ENCODE measurements at regions not wholly inside any gene's neighbourhood (a gene's known extent, or its start where the extent isn't known, plus 50 kb on each side); places are given as distances from the start of the nearest gene placed in this dataset.

- H3K4me3 Mint-ChIP-seq (ENCODE audit: unreplicated experiment): no peak overlapping the region
- H3K27me3 Mint-ChIP-seq (ENCODE audit: unreplicated experiment): peaks cover 13% of the 10 kb centered on the region
- no peaks in the 10 kb centered on the region for H3K9me3 Mint-ChIP-seq (ENCODE audit: unreplicated experiment)
- TF ChIP-seq CTCF (IDR thresholded peaks at IDR 0.05): no peak
- H3K36me3 Mint-ChIP-seq (ENCODE audit: unreplicated experiment): no peaks in the 10 kb centered on the region
- H3K27ac Mint-ChIP-seq (ENCODE audit: unreplicated experiment): no peak overlapping the region
- peaks cover 20% of the 10 kb centered on the region for H3K4me1 Mint-ChIP-seq (ENCODE audit: unreplicated experiment)
- no peak for DNase-seq (ENCODE audit: extremely low spot score, unreplicated experiment)
Measured at GRCh38 chr1:184865831-184866230, 108.5 kb downstream of the NIBAN1 start.

- H3K36me3 Mint-ChIP-seq (ENCODE audit: unreplicated experiment): no peaks in the 10 kb centered on the region
- peaks cover 22% of the 10 kb centered on the region for H3K27me3 Mint-ChIP-seq (ENCODE audit: unreplicated experiment)
- no peaks in the 10 kb centered on the region for H3K9me3 Mint-ChIP-seq (ENCODE audit: unreplicated experiment)
- peaks cover 4% of the 10 kb centered on the region for H3K4me1 Mint-ChIP-seq (ENCODE audit: unreplicated experiment)
- no peak for TF ChIP-seq CTCF (IDR thresholded peaks at IDR 0.05)
- no peak overlapping the region for H3K4me3 Mint-ChIP-seq (ENCODE audit: unreplicated experiment)
- no peak for DNase-seq (ENCODE audit: extremely low spot score, unreplicated experiment)
- H3K27ac Mint-ChIP-seq (ENCODE audit: unreplicated experiment): no peak overlapping the region
Measured at GRCh38 chr1:184861755-184862336, 107.2 kb upstream of the EDEM3 start.

- H3K4me3 Mint-ChIP-seq (ENCODE audit: unreplicated experiment): no peak overlapping the region
- H3K27me3 Mint-ChIP-seq (ENCODE audit: unreplicated experiment): peaks cover 22% of the 10 kb centered on the region
- DNase-seq (ENCODE audit: extremely low spot score, unreplicated experiment): no peak
- no peak overlapping the region for H3K27ac Mint-ChIP-seq (ENCODE audit: unreplicated experiment)
- H3K9me3 Mint-ChIP-seq (ENCODE audit: unreplicated experiment): no peaks in the 10 kb centered on the region
- no peak for TF ChIP-seq CTCF (IDR thresholded peaks at IDR 0.05)
- H3K36me3 Mint-ChIP-seq (ENCODE audit: unreplicated experiment): no peaks in the 10 kb centered on the region
- no peaks in the 10 kb centered on the region for H3K4me1 Mint-ChIP-seq (ENCODE audit: unreplicated experiment)
Measured at GRCh38 chr1:184860985-184861754, 106.5 kb upstream of the EDEM3 start.

- H3K4me3 Mint-ChIP-seq (ENCODE audit: unreplicated experiment): no peak overlapping the region
- no peak for TF ChIP-seq CTCF (IDR thresholded peaks at IDR 0.05)
- no peak overlapping the region for H3K27ac Mint-ChIP-seq (ENCODE audit: unreplicated experiment)
- H3K36me3 Mint-ChIP-seq (ENCODE audit: unreplicated experiment): no peaks in the 10 kb centered on the region
- DNase-seq (ENCODE audit: extremely low spot score, unreplicated experiment): no peak
- H3K27me3 Mint-ChIP-seq (ENCODE audit: unreplicated experiment): peaks cover 22% of the 10 kb centered on the region
- H3K9me3 Mint-ChIP-seq (ENCODE audit: unreplicated experiment): no peaks in the 10 kb centered on the region
- no peaks in the 10 kb centered on the region for H3K4me1 Mint-ChIP-seq (ENCODE audit: unreplicated experiment)
Measured at GRCh38 chr1:184860535-184860934, 105.9 kb upstream of the EDEM3 start.

GRCh38 chr1:184859381-184860105 is 104.9 kb upstream of the EDEM3 start:
- no peak overlapping the region for H3K27ac Mint-ChIP-seq (ENCODE audit: unreplicated experiment)
- peaks cover 22% of the 10 kb centered on the region for H3K27me3 Mint-ChIP-seq (ENCODE audit: unreplicated experiment)
- H3K36me3 Mint-ChIP-seq (ENCODE audit: unreplicated experiment): no peaks in the 10 kb centered on the region
- H3K4me3 Mint-ChIP-seq (ENCODE audit: unreplicated experiment): no peak overlapping the region
- no peak for DNase-seq (ENCODE audit: extremely low spot score, unreplicated experiment)
- H3K9me3 Mint-ChIP-seq (ENCODE audit: unreplicated experiment): no peaks in the 10 kb centered on the region
- no peaks in the 10 kb centered on the region for H3K4me1 Mint-ChIP-seq (ENCODE audit: unreplicated experiment)
- no peak for TF ChIP-seq CTCF (IDR thresholded peaks at IDR 0.05)
